NCI-H128 (cell line): ENCODE measurements at regions not wholly inside any gene's neighbourhood (a gene's known extent, or its start where the extent isn't known, plus 50 kb on each side); places are given as distances from the start of the nearest gene placed in this dataset.
A peak's percentile ranks its signal among the peaks of the same experiment; 100 is the strongest.
"Not testable (repeated sequence)": the region's sequence is repeated elsewhere in the genome, so short reads cannot be mapped to it uniquely, and the experiment has no call there.

Experiments used
- DNase-seq: peaks from one replicate; lab custom pipeline; 2025; ENCODE audit not compliant: unreplicated experiment; lab: John Stamatoyannopoulos, UW

GRCh38 chr3:73177827-73178226, 116.4 kb downstream of the EBLN2 start:
- DNase-seq: no peak

DNA sequence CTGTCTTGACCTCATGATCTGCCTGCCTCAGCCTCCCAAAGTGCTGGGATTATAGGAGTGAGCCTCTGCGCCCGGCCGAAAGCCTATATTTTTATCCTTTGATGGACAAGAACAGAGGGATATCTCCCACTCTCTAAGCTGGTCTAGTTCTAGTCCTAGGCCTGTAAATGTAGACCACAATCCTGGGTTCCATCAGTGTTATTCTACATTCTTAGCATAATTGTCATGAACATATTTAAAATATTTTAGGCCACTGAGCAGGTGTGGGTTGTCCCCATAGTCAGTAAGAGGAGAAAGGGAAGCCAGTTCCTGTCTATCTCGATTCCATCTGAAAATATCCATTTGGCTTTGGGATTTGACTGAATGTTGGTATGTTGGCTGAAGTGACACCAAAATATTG, 118.1 kb downstream of the EBLN2 start:
- no peak for DNase-seq

- no peak for DNase-seq
Measured at GRCh38 chr3:73186741-73187140, 125.3 kb downstream of the EBLN2 start.

GRCh38 chr3:73187328-73187727, 125.9 kb downstream of the EBLN2 start:
- no peak for DNase-seq

GRCh38 chr3:73188707-73189106, 127.2 kb downstream of the EBLN2 start:
- no peak for DNase-seq

DNA sequence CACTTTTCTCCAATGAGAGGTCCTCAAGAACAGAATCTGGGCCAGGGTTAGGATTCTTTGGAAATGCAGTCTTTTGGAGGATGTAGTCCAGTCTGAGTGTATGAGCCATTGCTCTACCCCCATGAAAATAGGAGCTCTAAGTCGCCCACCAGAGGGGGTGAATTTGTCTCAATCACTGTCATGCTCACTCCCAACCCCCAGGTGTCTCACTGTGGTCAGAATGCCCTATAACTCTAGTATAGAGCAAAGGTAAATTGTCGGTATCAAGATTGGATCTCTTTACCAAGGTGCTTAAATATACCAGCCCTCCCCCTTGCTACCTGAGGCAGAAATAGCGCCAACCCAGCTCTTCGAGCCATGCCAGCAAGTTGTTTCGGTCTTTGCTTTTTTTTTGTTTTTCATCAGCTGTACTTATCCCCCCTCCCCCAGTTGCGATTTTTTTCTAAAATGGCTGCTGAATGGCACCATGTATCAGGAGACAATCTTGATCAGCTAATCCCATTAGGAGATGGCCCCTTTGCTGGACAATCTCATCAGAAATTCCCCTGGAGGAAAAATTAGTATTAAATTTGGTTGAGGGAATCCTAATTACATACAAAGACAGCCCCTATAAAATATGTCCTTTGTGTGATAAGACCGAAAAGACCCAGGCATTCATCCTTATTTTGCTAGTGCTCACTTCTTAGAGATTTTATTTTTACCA, 130.7 kb downstream of the EBLN2 start:
- DNase-seq: no peak

GRCh38 chr3:73193943-73194342, 132.5 kb downstream of the EBLN2 start:
- not testable (repeated sequence) for DNase-seq

GRCh38 chr3:73197187-73197586, 135.7 kb downstream of the EBLN2 start:
- DNase-seq: no peak

DNA sequence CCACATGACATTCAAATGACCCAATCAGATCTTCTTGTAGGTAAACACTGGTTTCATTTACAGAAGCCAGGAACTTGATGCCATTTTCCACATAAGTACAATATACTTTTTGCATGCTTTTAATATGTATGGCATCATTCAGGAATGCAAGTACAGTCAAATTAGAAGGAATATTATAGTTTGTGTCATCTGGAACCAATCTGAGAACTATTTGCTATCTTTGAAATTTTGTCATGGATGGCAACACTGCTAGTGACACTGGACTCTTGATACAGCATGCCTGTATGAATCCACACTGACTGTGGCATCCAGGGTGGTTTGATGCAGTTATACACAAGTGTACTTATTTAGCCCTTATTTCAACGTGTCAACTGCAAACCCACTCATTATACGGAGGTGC, 141.6 kb downstream of the EBLN2 start:
- DNase-seq: no peak

DNA sequence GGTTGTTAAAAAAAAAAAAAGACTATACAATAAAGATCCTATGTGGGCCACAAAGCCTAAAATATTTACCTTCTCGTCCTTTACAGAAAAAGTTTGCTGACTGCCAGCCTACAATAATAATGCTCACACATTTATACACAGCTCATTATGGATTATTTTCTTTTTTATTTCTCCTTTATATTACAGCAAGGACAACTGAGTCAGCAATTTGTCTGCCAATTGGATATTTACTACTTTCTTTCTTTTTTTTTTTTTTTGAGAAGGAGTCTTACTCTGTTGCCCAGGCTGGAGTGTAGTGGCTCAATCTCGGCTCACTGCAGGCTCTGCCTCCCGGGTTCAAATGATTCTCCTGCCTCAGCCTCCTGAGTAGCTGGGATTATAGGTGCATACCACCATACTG, 142.2 kb downstream of the EBLN2 start:
- DNase-seq: no peak

- DNase-seq: no peak
Measured at GRCh38 chr3:73204841-73205240, 143.4 kb downstream of the EBLN2 start.

DNA sequence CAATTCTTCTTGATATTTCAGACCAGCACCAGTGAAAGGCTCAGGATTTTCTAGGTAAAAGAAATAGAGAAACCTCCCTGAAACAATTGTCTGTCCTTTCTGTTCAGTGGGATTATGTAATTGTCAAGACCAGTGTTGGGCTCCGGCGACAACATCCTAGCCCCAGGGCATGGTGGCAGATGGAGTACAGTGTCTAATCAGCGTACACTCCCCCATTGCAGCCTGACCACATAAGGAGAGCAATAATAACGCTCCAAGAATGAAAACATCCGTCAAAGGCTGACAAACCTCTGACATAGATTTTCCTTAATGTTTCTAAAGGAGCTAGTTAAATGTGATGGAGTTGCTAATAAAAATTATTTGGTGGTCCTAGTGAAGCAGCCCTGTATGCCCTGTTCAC, 144.6 kb downstream of the EBLN2 start:
- no peak for DNase-seq

DNA sequence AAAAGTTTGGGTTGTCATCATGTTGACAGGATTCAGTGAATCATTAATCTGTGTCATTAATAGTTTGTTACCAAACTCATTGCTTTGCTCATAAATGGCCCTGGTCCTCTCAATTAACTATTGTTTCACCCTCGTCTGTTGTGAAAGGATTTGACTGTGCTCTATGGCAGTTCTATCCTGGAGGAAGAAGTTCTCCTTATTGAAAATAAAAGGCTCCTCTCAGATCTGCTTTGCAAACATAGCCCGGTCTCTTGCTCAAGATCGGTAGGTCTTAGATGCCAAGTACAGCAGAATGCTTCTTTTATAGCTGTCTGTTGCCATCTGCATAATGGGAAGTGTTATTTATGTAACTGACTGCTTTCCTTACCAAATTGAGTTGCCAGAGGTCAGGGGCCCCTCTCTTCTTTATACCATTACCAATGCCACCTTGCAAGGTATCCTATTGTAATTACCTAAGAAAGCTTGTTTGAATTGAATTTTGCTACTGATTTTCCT, 146.5 kb downstream of the EBLN2 start:
- DNase-seq: no peak

- DNase-seq: no peak
Measured at GRCh38 chr3:73210759-73211158, 149.3 kb downstream of the EBLN2 start.

- DNase-seq: no peak
Measured at GRCh38 chr3:73212683-73213082, 151.2 kb downstream of the EBLN2 start.

- no peak for DNase-seq
Measured at GRCh38 chr3:73213896-73214295, 152.4 kb downstream of the EBLN2 start.

DNA sequence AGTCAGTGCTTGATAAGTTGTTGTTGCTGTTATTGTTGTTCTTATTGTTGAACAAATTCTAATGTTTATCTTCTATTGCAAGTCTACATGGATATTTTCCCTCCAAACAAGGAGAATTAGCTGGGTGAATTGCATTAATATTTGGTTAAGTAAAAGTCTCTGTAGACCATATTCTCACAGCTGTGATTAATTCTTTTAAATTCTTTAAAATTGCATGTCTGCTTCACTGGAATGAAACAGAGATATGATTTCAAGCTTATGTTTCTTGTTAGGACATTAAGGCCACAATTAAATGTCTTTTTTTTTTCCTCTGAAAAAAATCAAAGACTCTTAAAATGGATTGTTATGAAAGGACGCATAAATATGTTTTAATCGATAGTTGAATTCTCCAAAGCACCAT, 153.4 kb downstream of the EBLN2 start:
- no peak for DNase-seq

GRCh38 chr3:73215281-73215680, 153.8 kb downstream of the EBLN2 start:
- DNase-seq: no peak

GRCh38 chr3:73215901-73216300, 154.4 kb downstream of the EBLN2 start:
- no peak for DNase-seq

GRCh38 chr3:73216310-73216709, 154.9 kb downstream of the EBLN2 start:
- no peak for DNase-seq

- no peak for DNase-seq
Measured at GRCh38 chr3:73222126-73222525, 160.7 kb downstream of the EBLN2 start.

GRCh38 chr3:73225146-73225855, 163.8 kb downstream of the EBLN2 start:
- DNase-seq: peak; percentile 56

DNA sequence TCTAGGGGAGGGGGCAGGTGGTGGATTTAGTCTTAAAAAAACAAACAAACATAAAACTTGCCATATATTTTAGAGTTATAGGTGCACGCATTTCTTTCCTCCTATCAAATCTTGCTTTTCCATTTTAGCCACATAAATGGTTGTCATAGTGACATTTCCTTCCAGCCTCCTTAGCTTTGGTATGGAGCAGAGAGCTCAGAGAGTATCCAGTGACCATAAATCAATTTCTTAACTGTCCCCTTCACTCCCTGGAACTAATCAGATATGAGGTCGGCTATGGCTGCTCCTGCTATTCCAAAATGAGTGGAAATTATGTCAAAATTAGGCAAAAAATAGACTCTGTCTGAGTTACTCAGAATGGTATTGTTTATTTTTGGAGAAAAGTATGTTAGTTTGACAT, 164.5 kb downstream of the EBLN2 start:
- no peak for DNase-seq
